ENCODE measurements at regions not wholly inside any gene's neighbourhood (a gene's known extent, or its start where the extent isn't known, plus 50 kb on each side); places are given as distances from the start of the nearest gene placed in this dataset.
A peak's percentile ranks its signal among the peaks of the same experiment; 100 is the strongest.
"Not testable (repeated sequence)": the region's sequence is repeated elsewhere in the genome, so short reads cannot be mapped to it uniquely, and the experiment has no call there.

DNA sequence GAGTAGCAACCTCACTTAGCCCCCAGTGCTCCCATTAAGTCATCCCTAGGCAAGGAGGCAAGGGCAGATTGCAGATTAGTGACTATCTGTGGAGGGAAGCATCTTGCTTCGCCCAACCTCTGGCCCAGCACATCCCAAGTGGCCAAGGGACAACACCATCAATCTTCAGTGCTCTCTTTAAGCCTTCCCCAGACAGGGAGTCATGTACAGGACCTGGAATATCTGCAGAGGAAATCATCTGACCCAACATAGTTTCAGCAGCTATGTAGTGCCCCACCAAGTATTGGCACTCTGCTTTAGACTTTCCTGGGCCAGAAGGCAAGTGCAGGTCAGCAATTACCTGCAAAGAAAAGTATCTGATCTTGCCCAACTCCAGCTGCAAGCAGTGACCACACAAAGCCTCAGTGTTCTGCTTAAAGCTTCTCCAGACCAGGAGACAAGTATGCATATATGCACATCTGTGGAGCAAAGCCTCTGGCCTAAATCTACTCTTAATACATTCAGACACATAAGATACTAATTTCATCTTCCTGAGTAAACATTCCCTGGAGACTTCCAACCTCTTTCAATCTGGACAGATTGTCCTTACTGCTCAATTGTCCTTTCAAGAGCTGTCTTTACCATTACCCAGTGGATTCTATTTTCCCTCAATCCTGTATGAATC is 224.8 kb upstream of the VLDLR start:
- no peak for DNase-seq

- DNase-seq, result not testable (repeated sequence)
These were observed 223.7 kb upstream of the VLDLR start for GRCh38 chr9:2397875-2398274.

DNA sequence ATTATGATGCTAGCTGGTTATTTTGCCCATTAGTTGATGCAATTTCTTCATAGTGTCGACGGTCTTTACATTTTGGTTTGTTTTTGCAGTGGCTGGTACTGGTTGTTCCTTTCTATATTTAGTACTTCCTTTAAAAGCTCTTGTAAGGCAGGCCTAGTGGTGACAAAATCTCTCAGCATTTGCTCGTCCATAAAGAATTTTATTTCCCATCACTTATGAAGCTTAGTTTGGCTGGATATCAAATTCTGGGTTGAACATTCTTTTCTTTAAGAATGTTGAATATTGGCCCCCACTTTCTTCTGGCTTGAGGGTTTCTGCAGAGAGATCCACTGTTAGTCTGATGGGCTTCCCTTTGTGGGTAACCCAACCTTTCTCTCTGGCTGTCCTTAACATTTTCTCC is 219.8 kb upstream of the VLDLR start:
- not testable (repeated sequence) for DNase-seq

DNA sequence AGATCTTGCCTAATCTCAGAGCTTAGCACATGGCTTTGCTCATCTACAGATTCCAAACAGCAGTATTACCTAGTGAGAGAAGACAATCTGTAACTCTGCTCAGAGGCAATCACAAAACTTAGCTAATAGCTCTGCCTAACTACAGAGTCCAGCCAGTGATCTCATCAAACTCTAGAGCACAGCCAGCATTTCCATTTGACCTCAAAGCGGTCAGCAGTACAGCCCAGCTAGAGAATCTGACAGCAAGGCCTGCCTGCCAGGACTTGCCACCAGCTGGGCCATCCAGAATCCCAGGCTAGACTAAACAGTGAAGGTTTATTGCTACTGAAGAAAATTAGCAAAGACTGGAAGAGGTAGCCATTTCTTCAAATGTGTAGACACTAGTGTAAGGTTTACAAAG is 217.9 kb upstream of the VLDLR start:
- DNase-seq, result no peak

DNA sequence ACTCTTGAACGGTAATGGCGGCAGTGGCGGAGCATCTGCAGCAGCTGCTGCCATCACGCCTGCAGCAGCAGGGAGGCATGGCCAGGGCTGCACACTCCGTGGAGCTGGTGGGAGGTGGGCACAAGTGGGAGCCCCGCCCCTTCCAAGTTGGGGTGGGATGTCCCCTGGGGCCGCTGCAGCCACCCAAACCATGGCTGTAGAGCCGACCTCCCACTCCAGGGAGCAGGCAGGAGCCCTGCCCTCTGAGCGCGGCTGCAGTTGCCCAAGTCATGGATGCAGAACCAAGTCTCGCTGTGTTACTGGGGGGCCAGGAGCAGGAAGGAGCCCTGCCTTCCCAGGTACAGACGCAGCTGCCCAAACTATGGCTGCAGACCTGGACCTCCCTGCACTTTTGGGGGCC is 215.3 kb upstream of the VLDLR start:
- no peak for DNase-seq

GRCh38 chr9:2407450-2407849 is 214.1 kb upstream of the VLDLR start:
- no peak for DNase-seq

- DNase-seq, result no peak
These were observed 209.9 kb upstream of the VLDLR start for GRCh38 chr9:2411459-2412215.

GRCh38 chr9:2413160-2413805 is 208.3 kb upstream of the VLDLR start:
- DNase-seq, result peak; percentile 59

GRCh38 chr9:2414465-2414864 is 207.1 kb upstream of the VLDLR start:
- DNase-seq, result no peak

GRCh38 chr9:2415326-2415725 is 206.3 kb upstream of the VLDLR start:
- DNase-seq, result no peak

DNA sequence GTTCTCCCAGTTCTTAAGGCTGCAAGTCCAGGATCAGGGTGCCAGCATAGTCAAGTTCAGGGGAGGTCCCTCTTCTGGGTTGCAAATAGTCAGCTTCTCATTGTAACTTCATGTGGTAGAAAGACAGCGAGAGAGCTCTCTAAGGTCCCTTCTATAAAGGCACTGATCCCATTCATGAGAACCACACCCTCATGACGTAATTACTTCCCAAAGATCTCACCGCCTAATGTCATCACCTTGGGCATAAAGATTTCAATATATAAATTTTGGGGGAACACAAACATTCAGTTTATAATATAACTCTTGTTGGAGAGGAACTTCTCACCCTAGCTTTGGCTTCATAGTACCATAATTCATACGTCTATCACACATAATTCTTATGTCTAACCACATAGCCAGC is 203.9 kb upstream of the VLDLR start:
- no peak for DNase-seq

- DNase-seq, result peak; percentile 58
These were observed 203.0 kb upstream of the VLDLR start for GRCh38 chr9:2418619-2419018.

GRCh38 chr9:2419347-2419746 is 202.2 kb upstream of the VLDLR start:
- no peak for DNase-seq

- DNase-seq, result no peak
These were observed 201.0 kb upstream of the VLDLR start for GRCh38 chr9:2420543-2420942.

DNA sequence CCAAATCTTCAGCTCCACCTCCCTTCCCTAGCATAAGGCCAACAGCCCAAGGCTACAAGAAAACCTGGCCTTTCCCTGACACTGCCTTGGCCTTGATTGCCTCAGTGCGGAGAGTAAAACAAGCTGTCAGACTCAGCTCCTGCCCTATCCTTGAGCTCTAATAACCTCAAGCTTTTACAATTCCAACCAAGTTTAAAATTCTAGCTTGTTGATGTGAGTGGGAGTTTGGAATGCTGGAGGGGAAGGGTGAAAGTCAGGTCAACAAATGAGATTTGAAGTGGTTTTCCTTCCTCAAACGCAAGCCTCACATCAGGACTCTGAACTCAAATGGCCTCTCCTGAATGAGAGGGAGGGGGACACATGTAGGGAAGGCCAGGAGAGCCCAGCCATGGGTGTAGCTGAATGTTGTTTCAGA is 197.0 kb upstream of the VLDLR start:
- DNase-seq, result no peak

- no peak for DNase-seq
These were observed 195.9 kb upstream of the VLDLR start for GRCh38 chr9:2425676-2426075.

DNA sequence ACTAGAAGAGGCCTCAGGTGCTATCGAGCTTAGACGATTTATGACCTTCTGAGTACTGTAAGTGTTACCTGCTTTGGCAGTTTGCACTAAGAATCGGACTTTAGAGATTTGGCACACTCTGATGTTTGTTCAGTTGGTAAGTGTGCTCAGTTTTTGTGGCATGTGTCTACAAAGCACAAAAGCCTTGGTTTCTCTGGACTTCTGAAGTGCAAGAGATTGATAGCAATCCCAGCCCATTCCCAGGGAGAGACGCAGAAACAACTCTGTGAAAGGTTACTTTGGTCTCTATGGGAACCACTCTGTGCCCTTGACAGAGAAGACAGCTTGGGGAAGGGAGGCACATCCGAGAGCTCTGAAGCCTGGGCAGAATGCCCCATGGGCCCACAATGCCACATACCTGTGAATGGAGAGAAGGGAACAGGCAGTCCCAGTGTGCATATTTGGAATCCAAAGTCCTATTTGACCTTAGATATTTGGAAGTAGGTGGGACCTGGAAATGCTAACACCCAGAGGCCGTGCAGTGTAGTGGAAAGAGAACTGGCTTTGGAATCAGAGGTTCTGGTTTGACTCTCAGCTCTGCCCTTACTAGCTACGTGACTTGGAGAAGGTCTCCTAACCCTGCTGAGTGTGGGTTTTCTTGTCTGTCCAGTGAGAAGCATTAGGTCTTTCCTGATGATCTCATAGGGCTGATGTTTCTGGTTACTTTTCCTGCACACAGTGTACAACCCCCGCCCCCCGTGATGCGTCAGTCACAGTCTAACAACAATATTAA is 194.3 kb upstream of the VLDLR start:
- no peak for DNase-seq

DNA sequence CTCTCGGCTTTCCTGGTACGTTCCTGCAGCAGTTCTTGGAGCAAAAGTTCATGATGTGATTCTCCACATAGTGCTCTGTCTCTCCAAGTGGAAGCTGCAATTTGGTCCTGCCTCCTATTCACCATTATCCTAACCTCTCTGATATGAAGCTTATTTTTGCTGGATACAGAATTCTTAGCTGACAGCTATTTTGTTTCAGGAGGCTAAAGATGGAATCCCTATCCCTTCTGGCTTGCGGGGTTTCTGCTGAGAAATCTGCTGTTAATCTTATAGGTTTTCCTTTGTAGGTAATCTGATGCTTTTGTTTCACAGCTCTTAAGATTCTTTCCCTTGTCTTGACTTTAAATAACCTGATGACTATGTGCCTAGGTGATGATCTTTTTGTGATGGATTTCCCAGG is 181.6 kb upstream of the VLDLR start:
- no peak for DNase-seq

DNA sequence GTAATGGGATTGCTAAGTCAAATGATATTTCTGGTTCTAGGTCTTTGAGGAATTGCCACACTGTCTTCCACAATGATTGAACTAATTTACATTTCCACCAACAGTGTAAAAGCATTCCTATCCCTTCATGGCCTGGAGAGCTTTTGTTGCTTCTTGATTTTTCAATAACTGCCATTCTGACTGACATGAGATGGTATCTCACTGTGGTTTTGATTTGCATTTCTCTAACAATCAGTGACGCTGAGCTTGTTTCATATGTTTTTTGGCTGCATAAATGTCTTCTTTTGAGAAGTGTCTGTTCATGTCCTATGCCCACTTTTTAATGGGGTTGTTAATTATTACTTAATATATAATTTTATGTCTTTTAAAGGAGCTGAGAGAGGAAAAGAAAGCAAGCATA is 177.7 kb upstream of the VLDLR start:
- DNase-seq, result not testable (repeated sequence)

GRCh38 chr9:2448193-2448738 is 173.3 kb upstream of the VLDLR start:
- no peak for DNase-seq

GRCh38 chr9:2453106-2453505 is 168.5 kb upstream of the VLDLR start:
- no peak for DNase-seq

DNA sequence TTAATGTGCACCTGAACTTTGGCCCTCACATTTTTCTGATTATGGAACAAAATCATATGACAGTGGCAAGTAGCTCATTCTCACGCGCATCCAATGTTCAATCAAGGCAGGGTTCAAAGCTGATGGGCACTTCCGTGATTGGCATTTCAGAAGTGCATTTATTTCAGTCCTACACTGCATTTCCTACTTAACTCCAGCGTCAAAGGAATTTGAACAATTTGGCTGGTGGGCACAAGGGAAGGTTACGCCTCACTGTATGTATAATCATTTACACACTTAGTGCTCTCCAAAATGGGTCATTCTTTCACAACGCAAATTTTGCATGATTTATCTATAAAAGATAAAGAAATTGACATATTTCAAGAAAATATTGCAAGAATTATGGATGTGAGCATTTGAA is 167.9 kb upstream of the VLDLR start:
- no peak for DNase-seq

GRCh38 chr9:2459756-2460155 is 161.8 kb upstream of the VLDLR start:
- DNase-seq, result no peak
